Ectodermal cell (in vitro differentiated cells): ENCODE measurements at regions not wholly inside any gene's neighbourhood (a gene's known extent, or its start where the extent isn't known, plus 50 kb on each side); places are given as distances from the start of the nearest gene placed in this dataset.

Source experiments
- H3K27ac ChIP-seq: 2 replicates; pipeline ENCODE4 v1.7.0; 2013; ENCODE audit warnings: mild to moderate bottlenecking, low read depth, low read length; ENCODE audit not compliant: insufficient read depth, poor library complexity, severe bottlenecking
- H3K27me3 ChIP-seq: 2 replicates; pipeline ENCODE4 v1.7.0; 2013; ENCODE audit warnings: mild to moderate bottlenecking, low read length; ENCODE audit not compliant: insufficient read depth, control insufficient read depth, poor library complexity, severe bottlenecking
- H3K36me3 ChIP-seq: one replicate; pipeline ENCODE4 v1.7.0; 2013; ENCODE audit warnings: low read length; ENCODE audit not compliant: control insufficient read depth, insufficient read depth
- H3K4me1 ChIP-seq: one replicate; pipeline ENCODE4 v1.7.0; 2013; ENCODE audit warnings: low read length; ENCODE audit not compliant: control insufficient read depth, insufficient read depth
- H3K4me3 ChIP-seq: 2 replicates; pipeline ENCODE4 v1.7.0; 2013; ENCODE audit warnings: low read depth, low read length, control low read depth; ENCODE audit not compliant: insufficient read depth
- H3K9me3 ChIP-seq: 2 replicates; pipeline ENCODE4 v1.7.0; 2013; ENCODE audit warnings: mild to moderate bottlenecking, low read length, moderate library complexity; ENCODE audit not compliant: control insufficient read depth
- WGBS, 2 experiments: methylation state at CpG; one replicate each; pipeline ENCODE4 v1.1.7; 2013; ENCODE audit warnings: missing lambda C conversion rate in 2 of 2; 5-methylcytosine and 5-hydroxymethylcytosine counted together

GRCh38 chr4:147388018-147388417 is 92.9 kb upstream of the EDNRA start:
- H3K4me1 ChIP-seq: no peaks in the 10 kb centered on the region
- H3K36me3 ChIP-seq: no peaks in the 10 kb centered on the region
- no peak overlapping the region for H3K4me3 ChIP-seq
- H3K9me3 ChIP-seq: no peaks in the 10 kb centered on the region
- WGBS, 2 experiments: 88 to 96% methylated on average over 1 of the region's 1 CpG
- no peak overlapping the region for H3K27ac ChIP-seq
- no peaks in the 10 kb centered on the region for H3K27me3 ChIP-seq

GRCh38 chr4:147396105-147396504 is 84.8 kb upstream of the EDNRA start:
- no peak overlapping the region for H3K4me3 ChIP-seq
- no peaks in the 10 kb centered on the region for H3K9me3 ChIP-seq
- H3K4me1 ChIP-seq: no peaks in the 10 kb centered on the region
- H3K36me3 ChIP-seq: no peaks in the 10 kb centered on the region
- no peaks in the 10 kb centered on the region for H3K27me3 ChIP-seq
- no peak overlapping the region for H3K27ac ChIP-seq
- WGBS, 2 experiments: 0% methylated on average over 1 of the region's 1 CpG

DNA sequence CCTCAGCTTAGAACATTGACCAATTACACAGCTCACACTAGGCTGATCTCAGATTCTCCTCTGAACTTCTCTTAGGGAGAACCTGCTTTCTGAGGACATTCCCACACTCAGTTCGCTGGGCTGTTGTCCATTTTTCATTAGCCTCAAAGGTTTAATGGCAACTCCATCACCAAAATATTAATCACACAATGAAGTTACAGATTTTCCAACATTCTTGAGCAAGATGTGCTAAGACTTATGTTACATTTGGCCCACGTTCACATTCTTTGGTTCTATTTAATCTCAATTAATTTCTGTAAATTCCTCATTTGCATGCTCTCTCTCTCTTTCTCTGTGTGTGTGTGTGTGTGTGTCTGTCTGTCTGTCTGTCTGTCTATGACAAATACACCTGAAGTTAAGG is 82.3 kb upstream of the EDNRA start:
- H3K9me3 ChIP-seq: no peaks in the 10 kb centered on the region
- no peaks in the 10 kb centered on the region for H3K27me3 ChIP-seq
- H3K27ac ChIP-seq: no peak overlapping the region
- H3K4me3 ChIP-seq: no peak overlapping the region
- no peaks in the 10 kb centered on the region for H3K4me1 ChIP-seq
- WGBS, 2 experiments: 88 to 92% methylated on average over 2 of the region's 2 CpGs
- no peaks in the 10 kb centered on the region for H3K36me3 ChIP-seq

DNA sequence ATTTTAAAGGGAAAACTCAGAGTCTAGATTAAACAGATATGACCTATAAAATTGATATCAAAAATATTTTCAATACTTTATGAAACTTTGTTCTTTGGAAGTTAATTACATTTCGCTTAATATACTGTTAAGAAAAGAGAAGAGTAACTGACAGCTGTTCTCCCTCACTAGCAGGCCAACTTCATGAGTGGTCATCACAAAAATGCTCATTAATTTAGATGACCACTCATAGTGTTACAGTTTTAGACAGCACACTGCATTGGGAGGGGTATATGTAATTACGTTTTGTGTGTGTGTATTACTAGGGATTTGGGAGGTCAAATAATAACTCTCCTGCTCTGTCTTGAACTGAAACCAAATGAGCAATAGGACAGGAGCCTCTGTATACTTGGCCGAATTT is 80.2 kb upstream of the EDNRA start:
- H3K4me1 ChIP-seq: no peaks in the 10 kb centered on the region
- no peak overlapping the region for H3K4me3 ChIP-seq
- no peaks in the 10 kb centered on the region for H3K36me3 ChIP-seq
- WGBS, 2 experiments: 83 to 90% methylated on average over 2 to 3 of the region's 3 CpGs
- H3K9me3 ChIP-seq: no peaks in the 10 kb centered on the region
- H3K27ac ChIP-seq: no peak overlapping the region
- no peaks in the 10 kb centered on the region for H3K27me3 ChIP-seq

GRCh38 chr4:147401221-147401620 is 79.7 kb upstream of the EDNRA start:
- WGBS, 2 experiments: 74 to 75% methylated on average over 5 of the region's 5 CpGs
- Histone ChIP-seq H3K27me3 (no peaks in the 10 kb centered on the region), H3K4me1 (no peaks in the 10 kb centered on the region), H3K9me3 (no peaks in the 10 kb centered on the region), H3K27ac (no peak overlapping the region), H3K4me3 (no peak overlapping the region), H3K36me3 (no peaks in the 10 kb centered on the region)

DNA sequence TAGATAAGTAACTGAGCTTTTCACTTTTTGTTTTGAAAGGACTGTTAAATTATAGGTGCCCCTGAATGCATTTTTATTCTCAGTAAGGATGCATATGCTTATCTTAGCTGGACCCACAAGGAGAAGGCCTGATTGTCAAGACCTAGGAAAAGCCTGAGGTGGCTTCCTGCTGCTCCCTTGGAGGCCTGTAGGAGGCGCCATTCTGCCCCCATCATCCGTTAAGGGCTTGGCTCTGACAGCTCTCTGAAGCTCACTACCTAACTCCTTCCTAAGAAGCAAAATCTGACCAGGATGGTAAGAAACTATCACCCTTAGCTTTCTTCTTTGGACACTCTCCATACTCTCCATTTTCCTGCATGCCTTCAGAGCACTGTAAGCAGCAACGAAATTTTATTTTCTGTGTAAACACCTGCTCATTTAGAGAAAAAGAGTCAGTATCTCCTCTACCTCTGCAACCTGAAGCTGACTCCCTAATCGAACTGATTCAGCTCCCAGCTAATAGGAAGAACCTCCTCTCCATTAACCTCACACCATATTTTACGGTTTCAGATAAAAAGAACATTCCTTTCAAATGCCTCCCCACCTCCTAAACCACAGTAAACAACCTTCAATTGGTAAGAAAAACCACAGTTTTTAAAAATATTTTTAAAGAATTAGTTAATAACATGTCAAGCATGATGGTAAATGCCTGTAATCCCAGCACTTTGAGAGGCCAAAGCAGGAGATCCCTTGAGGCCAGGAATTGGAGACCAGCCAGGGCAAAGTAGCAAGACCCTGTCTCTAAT is 73.4 kb upstream of the EDNRA start:
- Histone ChIP-seq H3K27ac (no peak overlapping the region), H3K4me1 (no peaks in the 10 kb centered on the region), H3K27me3 (no peaks in the 10 kb centered on the region), H3K36me3 (no peaks in the 10 kb centered on the region), H3K4me3 (no peak overlapping the region), H3K9me3 (no peaks in the 10 kb centered on the region)
- 43 to 44% methylated on average over 5 of the region's 5 CpGs for WGBS, 2 experiments

DNA sequence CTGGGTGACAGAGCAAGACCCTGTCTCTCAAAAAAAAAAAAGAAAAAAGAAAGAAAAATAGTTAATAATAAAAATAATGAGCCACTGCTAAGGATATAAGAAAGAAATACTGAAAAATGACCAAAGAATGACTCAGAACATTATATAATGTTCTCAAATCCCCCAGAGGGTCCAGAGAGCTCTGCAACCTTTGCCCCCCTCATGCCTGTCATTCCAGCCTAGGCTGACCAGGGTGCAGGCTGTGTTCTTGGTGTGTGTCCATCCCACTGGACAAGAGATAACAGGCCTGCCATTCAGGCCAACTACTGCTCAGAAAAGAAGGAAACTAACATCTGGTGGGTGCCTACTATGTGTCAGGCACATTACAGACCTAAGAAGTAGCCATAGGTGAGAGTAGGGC is 72.7 kb upstream of the EDNRA start:
- no peaks in the 10 kb centered on the region for H3K36me3 ChIP-seq

GRCh38 chr4:147409350-147409749 is 71.5 kb upstream of the EDNRA start:
- 82 to 92% methylated on average over 2 of the region's 2 CpGs for WGBS, 2 experiments

More for the DNA sequence above, 72.7 kb upstream of the EDNRA start:
- Histone ChIP-seq H3K4me1 (no peaks in the 10 kb centered on the region), H3K27me3 (no peaks in the 10 kb centered on the region), H3K9me3 (no peaks in the 10 kb centered on the region), H3K4me3 (no peak overlapping the region), H3K27ac (no peak overlapping the region)

GRCh38 chr4:147418226-147418625 is 62.7 kb upstream of the EDNRA start:
- Histone ChIP-seq H3K27me3 (no peaks in the 10 kb centered on the region), H3K4me1 (no peaks in the 10 kb centered on the region), H3K36me3 (no peaks in the 10 kb centered on the region), H3K27ac (no peak overlapping the region), H3K4me3 (no peak overlapping the region), H3K9me3 (no peaks in the 10 kb centered on the region)
- no CpG with 5 or more reads among the region's 1 CpG for WGBS, 2 experiments

More at GRCh38 chr4:147409350-147409749, 71.5 kb upstream of the EDNRA start:
- Histone ChIP-seq H3K9me3 (no peaks in the 10 kb centered on the region), H3K27me3 (no peaks in the 10 kb centered on the region), H3K27ac (no peak overlapping the region), H3K36me3 (no peaks in the 10 kb centered on the region), H3K4me3 (no peak overlapping the region), H3K4me1 (no peaks in the 10 kb centered on the region)

- Histone ChIP-seq H3K4me3 (no peak overlapping the region), H3K36me3 (no peaks in the 10 kb centered on the region), H3K9me3 (no peaks in the 10 kb centered on the region), H3K4me1 (no peaks in the 10 kb centered on the region), H3K27me3 (no peaks in the 10 kb centered on the region), H3K27ac (no peak overlapping the region)
- WGBS, 2 experiments: 95 to 100% methylated on average over 1 to 2 of the region's 2 CpGs
These were observed 59.4 kb upstream of the EDNRA start for GRCh38 chr4:147421456-147421855.
